ENCODE measurements at regions not wholly inside any gene's neighbourhood (a gene's known extent, or its start where the extent isn't known, plus 50 kb on each side); places are given as distances from the start of the nearest gene placed in this dataset.
A peak's percentile ranks its signal among the peaks of the same experiment; 100 is the strongest.

DNA sequence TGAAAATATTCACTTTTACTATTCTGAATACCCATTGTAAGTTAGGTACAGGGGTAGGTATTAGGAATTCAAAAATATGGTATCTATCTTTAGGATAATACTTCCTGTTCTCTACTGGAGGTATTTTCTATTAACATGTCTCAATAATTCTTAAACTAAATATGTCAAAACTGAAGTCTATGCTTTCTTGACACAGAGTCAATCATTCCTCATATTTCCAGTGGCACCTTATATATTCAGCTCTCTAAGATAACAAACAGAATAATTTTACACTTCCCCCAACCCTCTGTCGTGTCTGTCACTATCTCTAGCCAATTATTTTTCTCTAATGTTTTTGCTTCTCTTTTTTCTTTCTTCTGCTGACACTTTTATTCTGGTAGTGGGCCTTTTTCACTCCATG lies 138.9 kb downstream of the TMEM26 start:
- no peak for DNase-seq (ENCODE audit: low read depth, low spot score)
- TF ChIP-seq, protein P1, sequence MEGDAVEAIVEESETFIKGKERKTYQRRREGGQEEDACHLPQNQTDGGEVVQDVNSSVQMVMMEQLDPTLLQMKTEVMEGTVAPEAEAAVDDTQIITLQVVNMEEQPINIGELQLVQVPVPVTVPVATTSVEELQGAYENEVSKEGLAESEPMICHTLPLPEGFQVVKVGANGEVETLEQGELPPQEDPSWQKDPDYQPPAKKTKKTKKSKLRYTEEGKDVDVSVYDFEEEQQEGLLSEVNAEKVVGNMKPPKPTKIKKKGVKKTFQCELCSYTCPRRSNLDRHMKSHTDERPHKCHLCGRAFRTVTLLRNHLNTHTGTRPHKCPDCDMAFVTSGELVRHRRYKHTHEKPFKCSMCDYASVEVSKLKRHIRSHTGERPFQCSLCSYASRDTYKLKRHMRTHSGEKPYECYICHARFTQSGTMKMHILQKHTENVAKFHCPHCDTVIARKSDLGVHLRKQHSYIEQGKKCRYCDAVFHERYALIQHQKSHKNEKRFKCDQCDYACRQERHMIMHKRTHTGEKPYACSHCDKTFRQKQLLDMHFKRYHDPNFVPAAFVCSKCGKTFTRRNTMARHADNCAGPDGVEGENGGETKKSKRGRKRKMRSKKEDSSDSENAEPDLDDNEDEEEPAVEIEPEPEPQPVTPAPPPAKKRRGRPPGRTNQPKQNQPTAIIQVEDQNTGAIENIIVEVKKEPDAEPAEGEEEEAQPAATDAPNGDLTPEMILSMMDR (IDR thresholded peaks at IDR 0.05; ENCODE audit: insufficient read depth, low read length, missing control alignments) = no peak
- ChIA-PET POLR2A (no interaction called here), CTCF (interaction anchor here (0.7 kb wide), 1 partner anchor 174 kb away, joined by 3 read pairs; no protein-coding TSS in a partner anchor)
- no peak overlapping the region for H3K4me3 ChIP-seq (ENCODE audit: low read depth, low read length)

DNA sequence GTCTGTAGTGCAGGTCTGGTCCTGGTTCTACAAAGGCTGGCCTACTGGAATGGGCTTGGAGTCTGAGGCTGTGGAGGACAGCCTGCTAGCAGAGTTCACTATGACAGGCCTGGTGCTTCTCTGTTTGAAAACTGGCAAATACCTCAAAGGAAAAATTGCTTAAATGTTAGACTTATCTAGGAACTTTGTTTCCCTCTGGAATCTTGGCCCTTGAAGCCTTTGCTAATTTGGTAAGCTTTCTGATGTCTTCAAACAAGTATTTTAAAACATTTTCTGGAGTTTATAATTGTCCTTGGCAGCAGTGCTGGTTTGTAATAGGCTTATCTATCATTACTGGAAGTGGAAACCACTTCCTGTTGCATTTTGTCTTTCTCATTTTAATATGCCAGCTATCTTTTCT lies 139.7 kb downstream of the TMEM26 start:
- CTCF ChIA-PET = no interaction called here
- peak; percentile 14 for DNase-seq (ENCODE audit: low read depth, low spot score)

DNA sequence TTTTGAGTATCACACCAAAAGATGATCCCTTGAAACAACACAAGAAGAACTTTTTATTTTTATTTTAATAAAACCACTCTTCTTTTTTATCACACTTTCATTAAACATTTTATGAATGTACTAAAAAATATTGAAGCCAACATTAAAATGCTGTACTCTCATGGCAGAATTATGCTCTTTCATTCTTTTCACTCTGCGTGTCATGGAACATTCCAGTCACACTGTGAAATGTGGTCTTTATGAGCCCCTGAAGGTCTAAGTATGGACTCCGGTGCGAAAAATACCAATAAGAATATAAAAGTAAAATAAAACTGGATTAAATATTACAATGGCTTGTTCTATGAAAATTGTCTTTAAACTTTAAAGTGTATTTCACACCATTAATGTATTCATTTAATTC lies 148.4 kb downstream of the TMEM26 start:
- TF ChIP-seq, protein P1 (IDR thresholded peaks at IDR 0.05; ENCODE audit: insufficient read depth, low read length, missing control alignments) = no peak
- DNase-seq (ENCODE audit: low read depth, low spot score) = no peak
- H3K4me3 ChIP-seq (ENCODE audit: low read depth, low read length) = no peak overlapping the region
- CTCF ChIA-PET = no interaction called here
- POLR2A ChIA-PET = no interaction called here

More for the DNA sequence above, 139.7 kb downstream of the TMEM26 start:
- TF ChIP-seq, protein P1 (IDR thresholded peaks at IDR 0.05; ENCODE audit: insufficient read depth, low read length, missing control alignments) = no peak
- no peak overlapping the region for H3K4me3 ChIP-seq (ENCODE audit: low read depth, low read length)
- POLR2A ChIA-PET = no interaction called here

DNA sequence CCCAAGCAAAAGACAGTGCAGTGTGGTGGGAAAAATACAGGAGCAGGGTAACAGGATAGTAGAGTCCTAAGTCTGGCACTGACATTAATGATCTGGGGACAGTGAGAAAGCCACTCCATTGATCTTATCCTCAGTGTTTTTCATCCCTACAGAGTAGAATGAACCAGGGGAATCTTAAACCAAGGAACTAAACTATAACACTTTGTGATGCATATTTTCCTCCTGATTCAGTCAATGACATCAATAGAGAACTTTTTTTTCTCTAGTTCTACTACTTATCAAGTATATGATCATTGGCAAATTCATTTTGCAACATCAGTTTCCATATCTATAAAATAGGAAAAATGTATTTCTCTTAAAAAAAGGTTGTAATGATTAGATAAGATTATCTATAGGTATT lies 151.1 kb downstream of the TMEM26 start:
- TF ChIP-seq, protein P1 (IDR thresholded peaks at IDR 0.05; ENCODE audit: insufficient read depth, low read length, missing control alignments) = no peak
- ChIA-PET POLR2A (no interaction called here), CTCF (no interaction called here)
- no peak overlapping the region for H3K4me3 ChIP-seq (ENCODE audit: low read depth, low read length)
- no peak for DNase-seq (ENCODE audit: low read depth, low spot score)

DNA sequence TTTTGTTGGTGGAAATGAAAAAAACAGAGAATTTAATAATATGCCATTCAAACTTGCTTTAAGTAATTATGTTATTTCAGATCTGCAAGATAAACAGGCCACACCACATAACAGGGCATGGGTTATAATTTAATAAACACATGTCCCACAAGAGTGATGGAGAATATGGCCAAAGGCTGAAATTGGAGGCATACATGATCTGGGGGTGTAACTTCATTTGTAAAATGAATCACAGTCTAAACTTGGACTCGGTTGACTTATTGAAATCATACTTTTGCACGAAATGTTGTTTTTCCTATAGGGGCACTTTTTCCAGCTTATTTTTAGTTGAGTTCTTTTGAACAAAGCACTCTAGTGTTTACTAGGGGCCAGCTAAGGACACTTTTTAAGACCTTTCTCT lies 151.6 kb downstream of the TMEM26 start:
- no peak overlapping the region for H3K4me3 ChIP-seq (ENCODE audit: low read depth, low read length)
- POLR2A ChIA-PET = no interaction called here
- TF ChIP-seq, protein P1 (IDR thresholded peaks at IDR 0.05; ENCODE audit: insufficient read depth, low read length, missing control alignments) = no peak
- DNase-seq (ENCODE audit: low read depth, low spot score) = no peak
- CTCF ChIA-PET = no interaction called here

DNA sequence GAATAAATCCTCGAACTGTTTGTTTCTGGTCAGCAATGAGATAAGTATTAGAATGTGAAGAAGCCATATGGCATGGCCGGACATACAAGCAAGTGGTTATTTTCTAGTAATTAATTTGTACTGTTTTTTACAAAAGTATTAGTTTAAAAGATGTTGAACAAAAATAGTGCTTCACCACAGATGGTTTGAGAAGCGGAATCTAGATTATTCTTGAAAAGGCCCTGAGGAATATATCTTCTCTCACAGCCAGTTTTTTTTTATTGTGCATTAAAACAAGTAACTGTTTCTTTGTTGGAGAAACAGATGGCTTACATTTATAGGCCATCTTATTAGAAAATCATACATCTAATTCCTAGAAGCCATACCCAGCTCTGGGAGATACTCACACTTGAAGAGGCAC lies 153.3 kb downstream of the TMEM26 start:
- TF ChIP-seq, protein P1 (IDR thresholded peaks at IDR 0.05; ENCODE audit: insufficient read depth, low read length, missing control alignments) = no peak
- no peak overlapping the region for H3K4me3 ChIP-seq (ENCODE audit: low read depth, low read length)
- DNase-seq (ENCODE audit: low read depth, low spot score) = no peak
- POLR2A ChIA-PET = no interaction called here
- CTCF ChIA-PET = no interaction called here

Measured in AG04449 (cell line).